HEK293T (cell line): ENCODE measurements at regions not wholly inside any gene's neighbourhood (a gene's known extent, or its start where the extent isn't known, plus 50 kb on each side); places are given as distances from the start of the nearest gene placed in this dataset.

Source experiments
- FOXK2 ChIP-seq: fragments of 450-650 bp; IDR thresholded peaks from 2 replicates; pipeline ENCODE4 v1.6.1; 2016; ENCODE audit warnings: mild to moderate bottlenecking
- FOXM1 ChIP-seq: fragments of 450-650 bp; IDR thresholded peaks from 2 replicates; pipeline ENCODE4 v1.6.1; 2017; ENCODE audit warnings: mild to moderate bottlenecking, borderline replicate concordance
- HDGF ChIP-seq: fragments of 450-650 bp; IDR thresholded peaks from 2 replicates; pipeline ENCODE4 v1.6.1; 2017; ENCODE audit warnings: antibody characterized with exemption, borderline replicate concordance
- L3MBTL2 ChIP-seq: fragments of 450-650 bp; conservative IDR thresholded peaks from 2 replicates; pipeline ENCODE4 v1.6.1; 2016; ENCODE audit warnings: mild to moderate bottlenecking
- SP1 ChIP-seq: fragments of 450-650 bp; IDR thresholded peaks from 2 replicates; pipeline ENCODE4 v1.6.1; 2017
- SUZ12 ChIP-seq: fragments of 450-650 bp; IDR thresholded peaks from 2 replicates; pipeline ENCODE4 v1.6.1; 2016; ENCODE audit warnings: mild to moderate bottlenecking
- TARDBP ChIP-seq: fragments of 450-650 bp; IDR thresholded peaks from 2 replicates; pipeline ENCODE4 v1.6.1; 2016

- TF ChIP-seq FOXM1: no peak
- TF ChIP-seq L3MBTL2: no peak
- no peak for TF ChIP-seq TARDBP
- no peak for TF ChIP-seq FOXK2
- no peak for TF ChIP-seq HDGF
- TF ChIP-seq SUZ12: no peak
- no peak for TF ChIP-seq SP1
Measured at GRCh38 chr5:73996151-73996755, 370.3 kb downstream of the ARHGEF28 start.
